ENCODE measurements at regions not wholly inside any gene's neighbourhood (a gene's known extent, or its start where the extent isn't known, plus 50 kb on each side); places are given as distances from the start of the nearest gene placed in this dataset.
"Not testable (repeated sequence)": the region's sequence is repeated elsewhere in the genome, so short reads cannot be mapped to it uniquely, and the experiment has no call there.

GRCh38 chr4:26056406-26056805, 142.4 kb downstream of the SMIM20 start:
- H3K36me3 Mint-ChIP-seq (ENCODE audit: low read depth) = no peaks in the 10 kb centered on the region
- DNase-seq (no peak), ATAC-seq (no peak)
- peaks cover 9% of the 10 kb centered on the region for H3K4me1 Mint-ChIP-seq
- H3K9me3 ChIP-seq (ENCODE audit: control insufficient read depth, low read length, poor library complexity, severe bottlenecking) = no peaks in the 10 kb centered on the region
- H3K27me3 Mint-ChIP-seq = peaks cover 19% of the 10 kb centered on the region
- H3K27ac Mint-ChIP-seq = peak overlapping the region; percentile 32
- H3K4me3 Mint-ChIP-seq = no peak overlapping the region

GRCh38 chr4:26057839-26058238, 143.8 kb downstream of the SMIM20 start:
- peaks cover 19% of the 10 kb centered on the region for H3K27me3 Mint-ChIP-seq
- H3K36me3 Mint-ChIP-seq (ENCODE audit: low read depth); ATAC-seq; H3K4me3 Mint-ChIP-seq; H3K4me1 Mint-ChIP-seq; H3K27ac Mint-ChIP-seq; H3K9me3 ChIP-seq (ENCODE audit: control insufficient read depth, low read length, poor library complexity, severe bottlenecking); DNase-seq: not testable (repeated sequence)

DNA sequence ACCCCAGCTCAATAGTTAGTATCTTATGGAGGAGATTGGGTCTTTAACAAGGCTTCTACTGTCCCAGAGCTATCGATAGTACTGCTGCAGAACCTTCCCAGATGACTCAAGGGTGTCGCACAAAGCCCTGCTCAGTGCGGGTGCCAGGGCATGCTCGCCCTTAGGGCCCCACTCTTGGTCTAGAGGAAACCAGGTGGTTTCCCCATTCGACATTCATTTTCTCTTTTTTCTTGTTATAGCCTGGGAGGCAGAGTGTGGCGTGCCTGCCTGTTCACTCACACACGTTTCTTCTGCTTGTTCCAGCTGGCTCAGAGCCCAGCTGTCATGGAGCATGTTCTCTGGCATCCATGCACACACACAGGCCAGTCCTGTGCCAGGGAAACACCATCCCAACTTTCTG, 144.5 kb downstream of the SMIM20 start:
- ATAC-seq (peak; percentile 65), DNase-seq (no peak)
- H3K9me3 ChIP-seq (ENCODE audit: control insufficient read depth, low read length, poor library complexity, severe bottlenecking) = no peaks in the 10 kb centered on the region
- peak overlapping the region; percentile 16 for H3K27ac Mint-ChIP-seq
- H3K36me3 Mint-ChIP-seq (ENCODE audit: low read depth) = peaks cover 2% of the 10 kb centered on the region
- H3K27me3 Mint-ChIP-seq = peaks cover 19% of the 10 kb centered on the region
- H3K4me3 Mint-ChIP-seq = no peak overlapping the region
- peaks cover 9% of the 10 kb centered on the region for H3K4me1 Mint-ChIP-seq

DNA sequence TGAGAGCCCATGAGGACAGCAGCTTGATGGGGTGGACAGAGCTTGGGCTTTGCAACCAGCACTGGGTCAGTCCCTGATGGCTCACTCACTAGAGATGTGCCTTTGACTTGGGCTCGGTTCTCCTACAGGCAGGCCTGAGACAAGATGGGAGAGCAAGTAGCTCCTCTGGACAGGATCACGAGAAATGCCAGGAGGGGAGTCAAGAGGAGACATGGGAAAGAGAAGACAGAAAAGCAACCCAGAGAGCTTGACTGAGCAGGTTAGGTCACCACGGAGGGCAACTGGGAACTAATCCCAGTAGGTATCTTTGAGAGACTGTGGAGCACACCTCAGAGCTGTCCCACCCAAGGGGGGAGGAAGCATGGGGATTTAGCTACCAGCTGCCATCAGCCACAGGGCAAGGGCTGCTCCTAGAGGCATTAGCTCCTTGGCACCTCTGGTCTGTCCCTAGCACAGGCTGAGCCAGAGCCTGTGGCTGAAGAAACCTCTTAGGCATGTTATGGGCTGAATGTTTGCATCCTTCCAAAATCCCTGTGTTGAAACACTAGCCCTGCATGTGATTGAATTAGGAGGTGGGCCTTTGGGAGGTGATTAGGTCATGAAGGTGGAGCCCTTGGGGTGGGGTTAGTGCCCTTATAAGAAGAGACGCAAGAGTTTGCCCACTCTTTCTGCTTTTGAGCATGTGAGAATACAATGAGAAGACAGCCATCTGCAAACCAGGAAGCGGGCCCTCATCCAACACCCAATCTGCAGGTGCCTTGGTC, 145.6 kb downstream of the SMIM20 start:
- Mint-ChIP-seq H3K4me1 (peaks cover 9% of the 10 kb centered on the region), H3K27ac (peak overlapping the region; percentile 2), H3K36me3 (ENCODE audit: low read depth) (peaks cover 2% of the 10 kb centered on the region), H3K4me3 (no peak overlapping the region), H3K27me3 (peaks cover 19% of the 10 kb centered on the region)
- ATAC-seq (no peak), DNase-seq (no peak)
- H3K9me3 ChIP-seq (ENCODE audit: control insufficient read depth, low read length, poor library complexity, severe bottlenecking) = no peaks in the 10 kb centered on the region

GRCh38 chr4:26060286-26060685, 146.3 kb downstream of the SMIM20 start:
- peaks cover 2% of the 10 kb centered on the region for H3K36me3 Mint-ChIP-seq (ENCODE audit: low read depth)
- no peak for DNase-seq
- H3K4me1 Mint-ChIP-seq = peaks cover 9% of the 10 kb centered on the region
- H3K27me3 Mint-ChIP-seq = peaks cover 19% of the 10 kb centered on the region
- no peak overlapping the region for H3K4me3 Mint-ChIP-seq
- no peak overlapping the region for H3K27ac Mint-ChIP-seq
- no peak for ATAC-seq
- H3K9me3 ChIP-seq (ENCODE audit: control insufficient read depth, low read length, poor library complexity, severe bottlenecking) = no peaks in the 10 kb centered on the region

- peak in 1 of 3 donors; percentile 17 for DNase-seq
Observed at GRCh38 chr4:26061248-26061986, 147.4 kb downstream of the SMIM20 start.

GRCh38 chr4:26062215-26062614, 148.2 kb downstream of the SMIM20 start:
- Mint-ChIP-seq H3K27me3 (peaks cover 20% of the 10 kb centered on the region), H3K4me1 (peaks cover 9% of the 10 kb centered on the region)
- no peak for ATAC-seq

More at GRCh38 chr4:26061248-26061986, 147.4 kb downstream of the SMIM20 start:
- Mint-ChIP-seq H3K27ac (no peak overlapping the region), H3K36me3 (ENCODE audit: low read depth) (peaks cover 4% of the 10 kb centered on the region), H3K4me3 (no peak overlapping the region), H3K27me3 (peaks cover 24% of the 10 kb centered on the region), H3K4me1 (peaks cover 9% of the 10 kb centered on the region)
- no peaks in the 10 kb centered on the region for H3K9me3 ChIP-seq (ENCODE audit: control insufficient read depth, low read length, poor library complexity, severe bottlenecking)
- peak; percentile 76 for ATAC-seq

GRCh38 chr4:26064009-26064408, 150.0 kb downstream of the SMIM20 start:
- not testable (repeated sequence) for DNase-seq; H3K9me3 ChIP-seq (ENCODE audit: control insufficient read depth, low read length, poor library complexity, severe bottlenecking); ATAC-seq; H3K4me1 Mint-ChIP-seq; H3K36me3 Mint-ChIP-seq (ENCODE audit: low read depth); H3K27ac Mint-ChIP-seq
- Mint-ChIP-seq H3K4me3 (peak overlapping the region; percentile 25), H3K27me3 (peaks cover 11% of the 10 kb centered on the region)

More at GRCh38 chr4:26062215-26062614, 148.2 kb downstream of the SMIM20 start:
- no peak overlapping the region for H3K27ac Mint-ChIP-seq
- peaks cover 4% of the 10 kb centered on the region for H3K36me3 Mint-ChIP-seq (ENCODE audit: low read depth)
- H3K4me3 Mint-ChIP-seq = no peak overlapping the region
- H3K9me3 ChIP-seq (ENCODE audit: control insufficient read depth, low read length, poor library complexity, severe bottlenecking) = no peaks in the 10 kb centered on the region
- no peak for DNase-seq

DNA sequence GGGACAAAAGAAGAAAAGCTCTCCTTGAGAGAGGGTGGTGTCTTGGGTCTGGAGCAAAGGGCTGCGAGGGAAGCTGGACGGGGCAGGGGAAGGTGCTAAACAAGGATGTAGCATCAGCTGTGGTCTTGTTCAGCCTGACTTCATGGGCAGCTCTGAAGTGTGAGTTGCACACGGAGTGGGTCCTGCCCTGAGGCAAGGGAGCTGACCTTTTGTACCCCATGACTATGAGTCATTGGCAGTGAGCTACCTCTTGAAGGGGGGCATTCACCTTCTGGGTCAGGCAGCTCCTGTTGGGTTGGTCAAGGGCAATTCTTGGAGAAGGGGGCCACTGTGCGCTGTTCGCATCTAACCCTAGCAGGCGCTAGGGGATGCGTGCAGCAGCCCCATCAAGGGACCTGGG, 151.8 kb downstream of the SMIM20 start:
- no peak for ATAC-seq
- no peaks in the 10 kb centered on the region for H3K4me1 Mint-ChIP-seq
- H3K27ac Mint-ChIP-seq = no peak overlapping the region
- H3K4me3 Mint-ChIP-seq = no peak overlapping the region
- H3K9me3 ChIP-seq (ENCODE audit: control insufficient read depth, low read length, poor library complexity, severe bottlenecking) = no peaks in the 10 kb centered on the region
- H3K27me3 Mint-ChIP-seq = peaks cover 11% of the 10 kb centered on the region
- DNase-seq = no peak
- peaks cover 4% of the 10 kb centered on the region for H3K36me3 Mint-ChIP-seq (ENCODE audit: low read depth)

DNA sequence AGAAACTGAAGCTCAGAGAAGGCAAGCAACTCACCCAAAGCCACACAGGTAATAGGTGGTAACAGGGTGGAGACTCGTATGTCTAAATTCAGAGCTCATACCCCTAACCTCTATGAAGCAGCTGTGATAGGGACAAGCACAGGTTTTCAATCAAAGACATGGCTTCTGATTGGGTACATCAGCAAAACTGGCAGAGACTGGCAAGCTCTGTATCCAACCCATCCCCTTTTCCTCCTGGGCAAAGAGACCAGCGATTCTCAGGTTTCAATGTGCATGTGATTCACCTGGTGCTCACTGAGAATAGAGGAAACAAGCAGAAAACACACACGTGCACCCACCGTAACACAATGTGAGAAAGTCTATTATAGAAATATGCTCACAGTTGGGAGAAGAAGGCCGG, 153.0 kb downstream of the SMIM20 start:
- H3K9me3 ChIP-seq (ENCODE audit: control insufficient read depth, low read length, poor library complexity, severe bottlenecking) = no peaks in the 10 kb centered on the region
- peaks cover 2% of the 10 kb centered on the region for H3K36me3 Mint-ChIP-seq (ENCODE audit: low read depth)
- no peak overlapping the region for H3K4me3 Mint-ChIP-seq
- DNase-seq = no peak
- ATAC-seq = no peak
- no peaks in the 10 kb centered on the region for H3K4me1 Mint-ChIP-seq
- peaks cover 11% of the 10 kb centered on the region for H3K27me3 Mint-ChIP-seq
- no peak overlapping the region for H3K27ac Mint-ChIP-seq

GRCh38 chr4:26069218-26069617, 155.2 kb downstream of the SMIM20 start:
- ATAC-seq = peak; percentile 39
- Mint-ChIP-seq H3K36me3 (ENCODE audit: low read depth) (peaks cover 2% of the 10 kb centered on the region), H3K4me1 (peaks cover 3% of the 10 kb centered on the region), H3K27ac (no peak overlapping the region), H3K27me3 (peaks cover 11% of the 10 kb centered on the region), H3K4me3 (no peak overlapping the region)
- no peaks in the 10 kb centered on the region for H3K9me3 ChIP-seq (ENCODE audit: control insufficient read depth, low read length, poor library complexity, severe bottlenecking)
- no peak for DNase-seq

GRCh38 chr4:26071688-26072087, 157.7 kb downstream of the SMIM20 start:
- no peaks in the 10 kb centered on the region for H3K36me3 Mint-ChIP-seq (ENCODE audit: low read depth)
- H3K27ac Mint-ChIP-seq = peak overlapping the region; percentile 49
- DNase-seq = no peak
- H3K4me1 Mint-ChIP-seq = peaks cover 21% of the 10 kb centered on the region
- no peak for ATAC-seq
- no peak overlapping the region for H3K4me3 Mint-ChIP-seq
- H3K9me3 ChIP-seq (ENCODE audit: control insufficient read depth, low read length, poor library complexity, severe bottlenecking) = no peaks in the 10 kb centered on the region
- no peaks in the 10 kb centered on the region for H3K27me3 Mint-ChIP-seq

- peak overlapping the region; percentile 85 for H3K27ac Mint-ChIP-seq
- peak overlapping the region; percentile 37 for H3K4me3 Mint-ChIP-seq
- ATAC-seq = peak; percentile 8
- peaks cover 21% of the 10 kb centered on the region for H3K4me1 Mint-ChIP-seq
- peaks cover 6% of the 10 kb centered on the region for H3K27me3 Mint-ChIP-seq
- no peaks in the 10 kb centered on the region for H3K36me3 Mint-ChIP-seq (ENCODE audit: low read depth)
- no peaks in the 10 kb centered on the region for H3K9me3 ChIP-seq (ENCODE audit: control insufficient read depth, low read length, poor library complexity, severe bottlenecking)
- DNase-seq = no peak
Observed at GRCh38 chr4:26073886-26074560, 160.0 kb downstream of the SMIM20 start.
